Breast epithelium (tissue), 4 donors: ENCODE measurements at regions not wholly inside any gene's neighbourhood (a gene's known extent, or its start where the extent isn't known, plus 50 kb on each side); places are given as distances from the start of the nearest gene placed in this dataset.
"Not testable (repeated sequence)": the region's sequence is repeated elsewhere in the genome, so short reads cannot be mapped to it uniquely, and the experiment has no call there.

Source experiments
- DNase-seq, 2 donors: peaks; one replicate each; pipeline ENCODE4 v3.0.0-alpha.2; 2019; ENCODE audit warnings: low spot score in 2 of 2
- H3K27ac ChIP-seq, 2 donors: fragments of 200-600 bp; sonication (generic) in 1 of 2; one replicate each; pipeline ENCODE4 v1.5.1; 2016 to 2019; ENCODE audit warnings: mild to moderate bottlenecking in 1 of 2
- H3K27me3 ChIP-seq, 2 donors: fragments of 200-600 bp; sonication (generic) in 1 of 2; one replicate each; pipeline versions ENCODE4 v1.5.1 to v1.6.0; 2017 to 2019; ENCODE audit warnings: control low read depth in 1 of 2, mild to moderate bottlenecking in 1 of 2
- H3K36me3 ChIP-seq: fragments of 200-600 bp; one replicate; pipeline ENCODE4 v1.5.1; 2019
- H3K4me1 ChIP-seq, 2 donors: fragments of 200-600 bp; sonication (generic); one replicate each; pipeline ENCODE4 v1.5.1; 2016 to 2019; ENCODE audit warnings: control low read depth in 1 of 2
- H3K4me3 ChIP-seq, 3 donors: fragments of 200-600 bp; sonication (generic); 1 replicate in 2 of 3; 2 replicates in 1 of 3; pipeline ENCODE4 v1.5.1; 2016 to 2019; ENCODE audit warnings: mild to moderate bottlenecking in 3 of 3, moderate library complexity in 2 of 3
- H3K9me3 ChIP-seq, 2 donors: fragments of 200-600 bp; sonication (generic) in 1 of 2; one replicate each; pipeline ENCODE4 v1.5.1; 2016 to 2019; ENCODE audit warnings: control low read depth in 1 of 2
- CTCF ChIP-seq, 3 donors: fragments of 450-650 bp; IDR thresholded peaks; one replicate each; pipeline ENCODE4 v1.5.1; 2016 to 2017; ENCODE audit warnings: antibody characterized with exemption in 3 of 3, mild to moderate bottlenecking in 3 of 3, moderate library complexity in 3 of 3
- POLR2A ChIP-seq: fragments of 450-650 bp; IDR thresholded peaks from one replicate; pipeline ENCODE4 v1.6.1; 2016; ENCODE audit warnings: antibody characterized with exemption, mild to moderate bottlenecking, moderate library complexity
- POLR2AphosphoS5 ChIP-seq, 3 donors: sonication (generic); formaldehyde crosslinking; IDR thresholded peaks; one replicate each; pipeline ENCODE4 v1.6.1; 2017; ENCODE audit warnings: antibody characterized with exemption in 3 of 3
- intact Hi-C: fragments of 100-400 bp; cut with DNase I; formaldehyde crosslinking; loops from one replicate; pipeline ENCODE4 v1.15.1; 2023; ENCODE audit warnings: low total_unique reads

- no peak for DNase-seq
- H3K4me3 ChIP-seq = no peak overlapping the region
- no peak overlapping the region for H3K27ac ChIP-seq
- no peaks in the 10 kb centered on the region for H3K27me3 ChIP-seq
- H3K36me3 ChIP-seq = no peaks in the 10 kb centered on the region
- no peak for TF ChIP-seq POLR2AphosphoS5 (IDR thresholded peaks at IDR 0.05)
- intact Hi-C loops = no loop called here
- H3K4me1 ChIP-seq = no peaks in the 10 kb centered on the region
- no peaks in the 10 kb centered on the region for H3K9me3 ChIP-seq
Measured at GRCh38 chr12:20155374-20155773, 213.0 kb upstream of the PDE3A start.

GRCh38 chr12:20160899-20161298 is 207.4 kb upstream of the PDE3A start:
- H3K4me1 ChIP-seq, H3K27me3 ChIP-seq, DNase-seq, intact Hi-C loops, H3K36me3 ChIP-seq, H3K27ac ChIP-seq, H3K4me3 ChIP-seq, H3K9me3 ChIP-seq: not testable (repeated sequence)

- Histone ChIP-seq H3K4me3 (no peak overlapping the region), H3K4me1 (no peaks in the 10 kb centered on the region), H3K27ac (no peak overlapping the region), H3K9me3 (no peaks in the 10 kb centered on the region), H3K27me3 (no peaks in the 10 kb centered on the region), H3K36me3 (no peaks in the 10 kb centered on the region)
- intact Hi-C loops = no loop called here
- DNase-seq = no peak
- TF ChIP-seq CTCF (IDR thresholded peaks at IDR 0.05) (no peak), POLR2A (no peak)
Measured at GRCh38 chr12:20174528-20175175, 193.7 kb upstream of the PDE3A start.

- no peak for DNase-seq
- Histone ChIP-seq H3K27ac (no peak overlapping the region), H3K9me3 (no peaks in the 10 kb centered on the region), H3K27me3 (no peaks in the 10 kb centered on the region), H3K36me3 (no peaks in the 10 kb centered on the region), H3K4me1 (no peaks in the 10 kb centered on the region), H3K4me3 (no peak overlapping the region)
- no peak for TF ChIP-seq POLR2A
- TF ChIP-seq POLR2AphosphoS5 (IDR thresholded peaks at IDR 0.05) = no peak
- no peak for TF ChIP-seq CTCF (IDR thresholded peaks at IDR 0.05)
- intact Hi-C loops = no loop called here
Measured at GRCh38 chr12:20175704-20176388, 192.5 kb upstream of the PDE3A start.

GRCh38 chr12:20181416-20182180 is 186.7 kb upstream of the PDE3A start:
- TF ChIP-seq POLR2AphosphoS5 (IDR thresholded peaks at IDR 0.05) (no peak), CTCF (IDR thresholded peaks at IDR 0.05) (no peak), POLR2A (no peak)
- H3K27ac ChIP-seq = no peak overlapping the region
- H3K4me1 ChIP-seq = no peaks in the 10 kb centered on the region
- H3K9me3 ChIP-seq = no peaks in the 10 kb centered on the region
- no peak overlapping the region for H3K4me3 ChIP-seq
- H3K27me3 ChIP-seq = no peaks in the 10 kb centered on the region
- no peak for DNase-seq
- H3K36me3 ChIP-seq = no peaks in the 10 kb centered on the region
- intact Hi-C loops = no loop called here

- TF ChIP-seq CTCF (IDR thresholded peaks at IDR 0.05) (no peak), POLR2A (no peak)
- no peak for DNase-seq
- Histone ChIP-seq H3K36me3 (no peaks in the 10 kb centered on the region), H3K27ac (no peak overlapping the region), H3K4me3 (no peak overlapping the region), H3K4me1 (no peaks in the 10 kb centered on the region), H3K27me3 (no peaks in the 10 kb centered on the region), H3K9me3 (no peaks in the 10 kb centered on the region)
- intact Hi-C loops = no loop called here
Measured at GRCh38 chr12:20183563-20183962, 184.8 kb upstream of the PDE3A start.
